ENCODE measurements at regions not wholly inside any gene's neighbourhood (a gene's known extent, or its start where the extent isn't known, plus 50 kb on each side); places are given as distances from the start of the nearest gene placed in this dataset.

GRCh38 chr6:14732226-14732843 lies 513.5 kb upstream of the JARID2 start:
- TF ChIP-seq, protein P1, sequence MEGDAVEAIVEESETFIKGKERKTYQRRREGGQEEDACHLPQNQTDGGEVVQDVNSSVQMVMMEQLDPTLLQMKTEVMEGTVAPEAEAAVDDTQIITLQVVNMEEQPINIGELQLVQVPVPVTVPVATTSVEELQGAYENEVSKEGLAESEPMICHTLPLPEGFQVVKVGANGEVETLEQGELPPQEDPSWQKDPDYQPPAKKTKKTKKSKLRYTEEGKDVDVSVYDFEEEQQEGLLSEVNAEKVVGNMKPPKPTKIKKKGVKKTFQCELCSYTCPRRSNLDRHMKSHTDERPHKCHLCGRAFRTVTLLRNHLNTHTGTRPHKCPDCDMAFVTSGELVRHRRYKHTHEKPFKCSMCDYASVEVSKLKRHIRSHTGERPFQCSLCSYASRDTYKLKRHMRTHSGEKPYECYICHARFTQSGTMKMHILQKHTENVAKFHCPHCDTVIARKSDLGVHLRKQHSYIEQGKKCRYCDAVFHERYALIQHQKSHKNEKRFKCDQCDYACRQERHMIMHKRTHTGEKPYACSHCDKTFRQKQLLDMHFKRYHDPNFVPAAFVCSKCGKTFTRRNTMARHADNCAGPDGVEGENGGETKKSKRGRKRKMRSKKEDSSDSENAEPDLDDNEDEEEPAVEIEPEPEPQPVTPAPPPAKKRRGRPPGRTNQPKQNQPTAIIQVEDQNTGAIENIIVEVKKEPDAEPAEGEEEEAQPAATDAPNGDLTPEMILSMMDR (conservative IDR thresholded peaks at IDR 0.05; ENCODE audit: low read depth in 2 of 2): no peak
- no peak for TF ChIP-seq ETS1 (IDR thresholded peaks at IDR 0.05)
- no peak for TF ChIP-seq EZH2phosphoT487 (IDR thresholded peaks at IDR 0.05; ENCODE audit: unreplicated experiment)
